Neural progenitor cell (in vitro differentiated cells): ENCODE measurements at regions not wholly inside any gene's neighbourhood (a gene's known extent, or its start where the extent isn't known, plus 50 kb on each side); places are given as distances from the start of the nearest gene placed in this dataset.
"Not testable (repeated sequence)": the region's sequence is repeated elsewhere in the genome, so short reads cannot be mapped to it uniquely, and the experiment has no call there.

ENCODE experiments used
- DNase-seq: peaks from one replicate; pipeline ENCODE4 v3.0.0-alpha.2; 2016; ENCODE audit warnings: low spot score
- H2AFZ ChIP-seq: fragments of 200-600 bp; sonication (generic); replicated peaks from 2 replicates; pipeline ENCODE4 v1.6.1; 2016; ENCODE audit warnings: antibody characterized with exemption
- H3F3A ChIP-seq: fragments of 200-600 bp; sonication (generic); 2 replicates; pipeline ENCODE4 v1.6.1; 2016; ENCODE audit warnings: antibody characterized with exemption, low read depth
- H3K27ac ChIP-seq: fragments of 200-600 bp; sonication (generic); 2 replicates; pipeline ENCODE4 v1.5.1; 2016; ENCODE audit warnings: mild to moderate bottlenecking
- H3K27me3 ChIP-seq: fragments of 200-600 bp; sonication (generic); 2 replicates; pipeline ENCODE4 v1.6.1; 2016; ENCODE audit warnings: mild to moderate bottlenecking, moderate library complexity
- H3K36me3 ChIP-seq: fragments of 200-600 bp; sonication (generic); 2 replicates; pipeline ENCODE4 v1.5.1; 2016
- H3K4me1 ChIP-seq: fragments of 200-600 bp; sonication (generic); 2 replicates; pipeline ENCODE4 v1.6.1; 2016; ENCODE audit warnings: mixed run types
- H3K4me2 ChIP-seq: fragments of 200-600 bp; sonication (generic); 2 replicates; pipeline ENCODE4 v1.6.1; 2016
- H3K4me3 ChIP-seq: fragments of 200-600 bp; sonication (generic); 2 replicates; pipeline ENCODE4 v1.5.1; 2016
- H3K79me2 ChIP-seq: fragments of 200-600 bp; sonication (generic); 2 replicates; pipeline ENCODE4 v1.6.1; 2016; ENCODE audit warnings: low read depth
- H3K9ac ChIP-seq: fragments of 200-600 bp; sonication (generic); 2 replicates; pipeline ENCODE4 v1.6.1; 2016
- H3K9me3 ChIP-seq: fragments of 200-600 bp; sonication (generic); 2 replicates; pipeline ENCODE4 v1.5.1; 2016; ENCODE audit warnings: low read depth
- H4K20me1 ChIP-seq: fragments of 200-600 bp; sonication (generic); 2 replicates; pipeline ENCODE4 v1.6.1; 2016; ENCODE audit warnings: low read depth
- H3K27ac Mint-ChIP-seq: 3 replicates; pipeline ENCODE4 v1.8.0; 2021; ENCODE audit warnings: mixed read lengths
- H3K27me3 Mint-ChIP-seq: 2 replicates; pipeline ENCODE4 v1.8.0; 2022; ENCODE audit warnings: low read depth, mild to moderate bottlenecking, inconsistent platforms, moderate library complexity, mixed read lengths; ENCODE audit not compliant: insufficient read depth
- H3K36me3 Mint-ChIP-seq: 3 replicates; pipeline ENCODE4 v1.8.0; 2021; ENCODE audit warnings: mixed read lengths
- H3K4me1 Mint-ChIP-seq: 3 replicates; pipeline ENCODE4 v1.8.0; 2021; ENCODE audit warnings: mixed read lengths
- H3K4me3 Mint-ChIP-seq: 3 replicates; pipeline ENCODE4 v1.8.0; 2021; ENCODE audit warnings: mild to moderate bottlenecking, moderate library complexity, mixed read lengths
- H3K9me3 Mint-ChIP-seq: 3 replicates; pipeline ENCODE4 v1.8.0; 2020; ENCODE audit warnings: mixed read lengths
- EZH2 ChIP-seq: fragments of 200-600 bp; sonication (generic); IDR thresholded peaks from 2 replicates; pipeline ENCODE4 v1.6.1; 2017; ENCODE audit warnings: antibody characterized with exemption, mild to moderate bottlenecking, moderate library complexity
- EZH2phosphoT487 ChIP-seq: fragments of 200-600 bp; sonication (generic); IDR thresholded peaks from 2 replicates; pipeline ENCODE4 v1.6.1; 2017; ENCODE audit warnings: antibody characterized with exemption
- TF ChIP-seq, protein P1 (sequence below): fragments of 200-600 bp; sonication (generic); IDR thresholded peaks from 2 replicates; pipeline ENCODE4 v1.5.1; 2017; ENCODE audit warnings: antibody characterized with exemption, mild to moderate bottlenecking

DNA sequence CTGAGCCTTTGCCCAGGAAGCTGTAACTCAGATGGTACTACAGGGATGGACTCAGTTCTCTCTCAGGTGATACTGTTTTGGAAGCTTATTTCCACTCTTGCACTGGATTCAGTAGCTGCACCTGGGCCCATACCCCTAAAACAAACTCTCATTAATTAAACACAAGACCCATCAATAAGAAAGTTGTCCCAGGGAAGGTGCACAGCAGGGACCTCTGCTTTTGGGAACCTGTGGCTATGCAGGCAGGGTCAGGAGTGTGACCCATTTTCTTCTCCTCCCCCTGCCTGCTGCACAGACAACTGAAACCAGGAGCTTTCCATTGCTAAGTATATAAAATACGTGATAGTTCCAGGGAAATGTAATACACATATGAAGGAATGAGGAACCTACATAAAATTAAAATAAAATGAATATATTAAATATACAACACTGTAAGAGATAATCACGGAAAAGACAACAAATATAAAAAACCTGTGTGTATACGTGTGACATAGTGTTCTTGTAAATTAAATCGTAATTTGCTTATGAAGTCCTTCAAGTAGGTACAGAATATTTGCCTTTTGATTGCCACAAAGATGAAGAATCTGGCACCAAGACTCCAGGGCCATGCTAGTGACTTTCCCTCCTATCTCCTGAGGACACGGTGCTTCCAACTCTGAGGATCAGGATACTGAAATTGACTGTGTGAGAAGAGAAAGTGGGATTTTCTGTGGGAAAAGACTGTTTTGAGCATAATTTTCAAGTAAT lies 101.6 kb upstream of the GOLGA6L6 start:
- Histone ChIP-seq H3K4me3 (no peak overlapping the region), H3K79me2 (no peaks in the 10 kb centered on the region), H3K27ac (no peak overlapping the region), H3K27me3 (no peaks in the 10 kb centered on the region), H3K4me2 (no peak overlapping the region), H3K36me3 (no peaks in the 10 kb centered on the region), H3F3A (no peaks in the 10 kb centered on the region), H3K9me3 (peaks cover 61% of the 10 kb centered on the region), H3K4me1 (no peaks in the 10 kb centered on the region), H2AFZ (no peak overlapping the region), H3K9ac (no peak overlapping the region), H4K20me1 (no peaks in the 10 kb centered on the region)
- Mint-ChIP-seq H3K9me3 (peaks cover 21% of the 10 kb centered on the region), H3K27me3 (peaks cover 2% of the 10 kb centered on the region), H3K4me1 (no peaks in the 10 kb centered on the region), H3K27ac (no peak overlapping the region), H3K4me3 (no peak overlapping the region), H3K36me3 (no peaks in the 10 kb centered on the region)
- no peak for DNase-seq
- no peak for TF ChIP-seq EZH2
- TF ChIP-seq, protein P1, sequence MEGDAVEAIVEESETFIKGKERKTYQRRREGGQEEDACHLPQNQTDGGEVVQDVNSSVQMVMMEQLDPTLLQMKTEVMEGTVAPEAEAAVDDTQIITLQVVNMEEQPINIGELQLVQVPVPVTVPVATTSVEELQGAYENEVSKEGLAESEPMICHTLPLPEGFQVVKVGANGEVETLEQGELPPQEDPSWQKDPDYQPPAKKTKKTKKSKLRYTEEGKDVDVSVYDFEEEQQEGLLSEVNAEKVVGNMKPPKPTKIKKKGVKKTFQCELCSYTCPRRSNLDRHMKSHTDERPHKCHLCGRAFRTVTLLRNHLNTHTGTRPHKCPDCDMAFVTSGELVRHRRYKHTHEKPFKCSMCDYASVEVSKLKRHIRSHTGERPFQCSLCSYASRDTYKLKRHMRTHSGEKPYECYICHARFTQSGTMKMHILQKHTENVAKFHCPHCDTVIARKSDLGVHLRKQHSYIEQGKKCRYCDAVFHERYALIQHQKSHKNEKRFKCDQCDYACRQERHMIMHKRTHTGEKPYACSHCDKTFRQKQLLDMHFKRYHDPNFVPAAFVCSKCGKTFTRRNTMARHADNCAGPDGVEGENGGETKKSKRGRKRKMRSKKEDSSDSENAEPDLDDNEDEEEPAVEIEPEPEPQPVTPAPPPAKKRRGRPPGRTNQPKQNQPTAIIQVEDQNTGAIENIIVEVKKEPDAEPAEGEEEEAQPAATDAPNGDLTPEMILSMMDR, result no peak
- TF ChIP-seq EZH2phosphoT487, result no peak

DNA sequence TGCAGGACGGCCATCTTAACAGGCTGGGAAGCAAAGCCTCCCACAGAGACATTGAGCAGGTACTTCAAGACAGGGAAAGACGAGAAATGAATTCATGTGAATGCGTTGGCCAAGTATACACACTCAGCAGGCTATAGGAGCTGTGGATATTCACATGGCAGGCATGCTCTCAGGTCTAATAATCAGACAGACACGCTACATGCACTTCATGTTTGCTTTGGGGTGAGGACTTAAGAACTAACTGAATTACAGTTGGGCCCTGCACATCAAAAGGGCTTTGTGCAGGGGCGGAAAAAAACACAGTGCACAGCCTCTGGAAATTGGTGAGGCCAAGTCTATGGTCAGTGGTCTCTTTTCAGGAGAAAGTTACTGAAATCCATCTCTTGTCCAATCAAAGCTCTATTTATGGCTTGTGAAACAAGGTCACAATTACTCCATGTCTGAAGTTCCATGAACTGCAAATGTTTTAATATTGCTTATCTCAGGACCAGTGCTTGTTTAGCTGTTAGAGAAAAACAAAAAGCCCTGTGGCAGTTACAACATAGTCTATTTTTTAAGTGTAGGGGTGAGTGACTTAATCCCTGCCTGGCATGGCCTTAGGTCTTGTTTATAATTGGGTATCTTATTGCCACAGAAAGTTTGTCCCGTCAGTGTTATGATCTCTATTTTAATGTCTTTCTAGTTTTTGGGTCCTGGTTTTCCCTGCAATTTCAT lies 100.6 kb upstream of the GOLGA6L6 start:
- Mint-ChIP-seq H3K36me3 (no peaks in the 10 kb centered on the region), H3K4me3 (no peak overlapping the region), H3K27ac (no peak overlapping the region), H3K4me1 (no peaks in the 10 kb centered on the region), H3K27me3 (peaks cover 2% of the 10 kb centered on the region), H3K9me3 (peaks cover 21% of the 10 kb centered on the region)
- no peaks in the 10 kb centered on the region for H3K79me2 ChIP-seq
- H3K4me3 ChIP-seq, result no peak overlapping the region
- TF ChIP-seq EZH2 (no peak), EZH2phosphoT487 (no peak)
- TF ChIP-seq, protein P1, result no peak
- H3K27ac ChIP-seq, result no peak overlapping the region
- H3K4me2 ChIP-seq, result no peak overlapping the region
- H3K9me3 ChIP-seq, result peaks cover 52% of the 10 kb centered on the region
- H4K20me1 ChIP-seq, result no peaks in the 10 kb centered on the region
- no peak overlapping the region for H2AFZ ChIP-seq
- no peaks in the 10 kb centered on the region for H3F3A ChIP-seq
- H3K27me3 ChIP-seq, result no peaks in the 10 kb centered on the region
- H3K9ac ChIP-seq, result no peak overlapping the region
- no peak for DNase-seq
- no peaks in the 10 kb centered on the region for H3K36me3 ChIP-seq
- no peaks in the 10 kb centered on the region for H3K4me1 ChIP-seq

DNA sequence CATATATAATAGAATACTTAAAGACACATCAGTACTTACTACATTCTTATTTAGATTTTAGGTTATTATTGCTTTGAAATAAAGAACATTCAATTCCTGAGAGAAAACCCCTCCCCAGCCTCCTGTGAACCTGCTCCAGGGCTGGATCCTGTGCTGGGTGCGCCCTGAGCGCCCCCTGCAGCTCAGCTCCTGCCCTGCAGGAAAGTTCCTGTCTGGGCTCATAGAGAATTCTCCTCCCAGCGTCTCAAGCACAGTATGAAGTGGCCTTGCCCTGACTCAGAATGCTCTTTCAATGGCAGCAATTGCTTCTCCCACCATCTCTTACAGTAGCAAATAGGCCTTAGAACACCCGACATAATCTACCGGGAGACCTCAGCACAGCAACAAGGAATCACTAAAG lies 98.8 kb upstream of the GOLGA6L6 start:
- not testable (repeated sequence) for H3K27me3 Mint-ChIP-seq, H3K27me3 ChIP-seq, H3K79me2 ChIP-seq, H3K4me3 Mint-ChIP-seq, H3K36me3 Mint-ChIP-seq, DNase-seq, H3K4me3 ChIP-seq, H3K4me2 ChIP-seq, H3K4me1 ChIP-seq, H3K27ac ChIP-seq, H3K27ac Mint-ChIP-seq, H3K36me3 ChIP-seq, H2AFZ ChIP-seq, H4K20me1 ChIP-seq, H3K9ac ChIP-seq, H3K4me1 Mint-ChIP-seq, H3F3A ChIP-seq
- peaks cover 21% of the 10 kb centered on the region for H3K9me3 Mint-ChIP-seq
- peaks cover 35% of the 10 kb centered on the region for H3K9me3 ChIP-seq

DNA sequence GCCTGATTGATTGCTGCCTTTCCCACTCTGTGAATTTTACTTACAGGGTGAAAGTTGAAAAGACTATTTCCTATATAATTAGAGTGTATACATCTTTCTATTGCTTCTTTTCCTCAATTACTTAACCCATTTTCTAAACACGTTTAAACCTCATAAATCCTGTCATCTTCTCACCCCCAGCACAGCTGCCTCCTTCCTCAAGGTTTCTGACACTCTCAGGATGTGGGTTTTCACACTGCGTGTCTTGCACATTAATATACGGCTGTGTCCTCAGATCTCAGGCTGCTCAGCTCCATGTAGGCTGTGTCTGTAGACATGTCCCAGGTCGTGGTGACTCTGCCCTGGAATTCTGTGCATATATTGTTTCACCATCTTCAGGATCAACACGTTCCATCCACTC lies 97.6 kb upstream of the GOLGA6L6 start:
- peaks cover 24% of the 10 kb centered on the region for H3K9me3 ChIP-seq
- H3K4me1 Mint-ChIP-seq, H3K4me1 ChIP-seq, H3K27ac ChIP-seq, H3K9ac ChIP-seq, H3K79me2 ChIP-seq, H3K4me3 Mint-ChIP-seq, H3K36me3 ChIP-seq, DNase-seq, H3K4me3 ChIP-seq, H3K36me3 Mint-ChIP-seq, H2AFZ ChIP-seq, H4K20me1 ChIP-seq, H3K27me3 Mint-ChIP-seq, H3K27ac Mint-ChIP-seq, H3K4me2 ChIP-seq, H3F3A ChIP-seq, H3K27me3 ChIP-seq: not testable (repeated sequence)
- H3K9me3 Mint-ChIP-seq, result peaks cover 21% of the 10 kb centered on the region

DNA sequence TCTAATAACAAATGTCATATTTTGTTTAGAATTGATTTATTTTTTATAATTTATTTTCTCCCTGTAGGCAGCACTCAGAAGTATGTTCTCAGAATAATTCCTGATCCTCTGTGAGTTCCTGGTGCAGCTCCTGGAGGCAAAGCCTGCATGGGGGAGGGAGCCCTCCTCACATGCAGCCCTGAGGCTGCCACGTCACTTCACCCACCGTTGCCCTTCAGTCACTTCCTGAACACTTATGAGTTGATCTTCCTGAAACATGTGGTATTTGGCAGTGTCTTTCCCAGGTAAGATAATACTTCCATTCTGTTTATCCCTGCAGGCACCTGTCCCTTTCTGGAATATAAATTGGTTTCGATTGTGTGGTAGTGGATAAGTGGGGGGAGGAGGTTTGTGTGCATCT lies 95.9 kb upstream of the GOLGA6L6 start:
- H3K4me1 Mint-ChIP-seq, H3F3A ChIP-seq, H3K27me3 ChIP-seq, H3K79me2 ChIP-seq, H3K4me2 ChIP-seq, H3K9me3 Mint-ChIP-seq, H3K4me1 ChIP-seq, H3K27ac Mint-ChIP-seq, DNase-seq, H3K27ac ChIP-seq, H3K27me3 Mint-ChIP-seq, H2AFZ ChIP-seq, H3K36me3 Mint-ChIP-seq, H4K20me1 ChIP-seq, H3K4me3 ChIP-seq, H3K9me3 ChIP-seq, H3K9ac ChIP-seq, H3K36me3 ChIP-seq, H3K4me3 Mint-ChIP-seq: not testable (repeated sequence)

DNA sequence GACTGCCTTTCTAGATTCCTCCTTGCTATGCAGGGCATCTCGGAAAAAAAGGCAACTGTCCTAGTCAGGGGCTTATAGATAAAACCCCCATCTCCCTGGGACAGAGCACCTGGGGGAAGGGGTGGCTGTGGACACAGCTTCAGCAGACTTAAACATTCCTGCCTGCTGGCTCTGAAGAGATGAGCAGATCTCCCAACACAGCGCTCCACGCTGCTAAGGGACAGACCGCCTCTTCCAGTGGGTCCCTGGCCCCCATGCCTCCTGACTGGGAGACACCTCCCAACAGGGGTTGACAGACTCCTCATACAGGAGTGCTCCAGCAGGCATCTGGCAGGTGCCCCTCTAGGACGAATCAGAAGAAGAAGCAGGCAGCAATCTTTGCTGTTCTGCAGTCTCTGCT lies 87.9 kb upstream of the GOLGA6L6 start:
- H3K9ac ChIP-seq, H3K9me3 Mint-ChIP-seq, H3K4me3 ChIP-seq, H3K79me2 ChIP-seq, H3K4me2 ChIP-seq, H3K4me1 Mint-ChIP-seq, H3K4me1 ChIP-seq, H3K9me3 ChIP-seq, H3K27me3 Mint-ChIP-seq, H2AFZ ChIP-seq, H3F3A ChIP-seq, H3K27ac Mint-ChIP-seq, H3K27ac ChIP-seq, H3K4me3 Mint-ChIP-seq, H3K27me3 ChIP-seq, H3K36me3 Mint-ChIP-seq, H3K36me3 ChIP-seq, DNase-seq, H4K20me1 ChIP-seq: not testable (repeated sequence)
